ENCODE measurements at regions not wholly inside any gene's neighbourhood (a gene's known extent, or its start where the extent isn't known, plus 50 kb on each side); places are given as distances from the start of the nearest gene placed in this dataset.

DNA sequence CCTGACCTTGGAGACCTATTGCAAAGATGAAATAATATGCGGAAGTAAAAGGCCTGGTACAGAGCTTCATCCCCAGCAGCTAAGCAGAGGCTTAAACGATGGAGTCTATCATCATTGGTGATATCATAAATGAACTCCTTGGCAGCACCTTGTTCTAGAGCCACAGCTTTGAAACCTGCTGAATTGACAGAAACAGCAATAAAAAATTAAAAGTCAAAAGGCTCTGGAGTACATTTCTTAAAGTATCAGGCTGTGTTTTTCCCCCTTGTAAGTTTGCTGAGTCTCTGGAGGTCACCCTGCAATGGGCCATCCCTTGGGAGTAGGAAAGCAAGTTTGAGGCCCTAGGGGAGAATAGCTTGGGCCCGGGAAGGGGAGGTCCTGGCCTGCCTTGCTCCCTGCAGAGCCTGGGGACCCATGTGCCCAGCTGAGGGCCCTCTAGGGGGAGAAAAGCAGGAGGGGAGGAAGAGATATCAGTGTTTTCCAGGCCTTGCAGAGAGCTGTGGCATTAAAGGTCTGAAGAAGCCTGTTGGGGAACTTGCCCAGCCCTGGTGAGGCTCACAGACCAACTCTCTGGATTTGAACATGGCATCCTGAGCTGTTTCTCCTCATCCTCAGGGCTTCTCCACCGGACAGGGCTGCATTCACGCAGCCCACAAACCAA, 416.1 kb downstream of the ZNF536 start:
- no peaks in the 10 kb centered on the region for H3F3A ChIP-seq (ENCODE audit: insufficient read depth, low read length, poor library complexity, severe bottlenecking)
- TF ChIP-seq, protein P1, sequence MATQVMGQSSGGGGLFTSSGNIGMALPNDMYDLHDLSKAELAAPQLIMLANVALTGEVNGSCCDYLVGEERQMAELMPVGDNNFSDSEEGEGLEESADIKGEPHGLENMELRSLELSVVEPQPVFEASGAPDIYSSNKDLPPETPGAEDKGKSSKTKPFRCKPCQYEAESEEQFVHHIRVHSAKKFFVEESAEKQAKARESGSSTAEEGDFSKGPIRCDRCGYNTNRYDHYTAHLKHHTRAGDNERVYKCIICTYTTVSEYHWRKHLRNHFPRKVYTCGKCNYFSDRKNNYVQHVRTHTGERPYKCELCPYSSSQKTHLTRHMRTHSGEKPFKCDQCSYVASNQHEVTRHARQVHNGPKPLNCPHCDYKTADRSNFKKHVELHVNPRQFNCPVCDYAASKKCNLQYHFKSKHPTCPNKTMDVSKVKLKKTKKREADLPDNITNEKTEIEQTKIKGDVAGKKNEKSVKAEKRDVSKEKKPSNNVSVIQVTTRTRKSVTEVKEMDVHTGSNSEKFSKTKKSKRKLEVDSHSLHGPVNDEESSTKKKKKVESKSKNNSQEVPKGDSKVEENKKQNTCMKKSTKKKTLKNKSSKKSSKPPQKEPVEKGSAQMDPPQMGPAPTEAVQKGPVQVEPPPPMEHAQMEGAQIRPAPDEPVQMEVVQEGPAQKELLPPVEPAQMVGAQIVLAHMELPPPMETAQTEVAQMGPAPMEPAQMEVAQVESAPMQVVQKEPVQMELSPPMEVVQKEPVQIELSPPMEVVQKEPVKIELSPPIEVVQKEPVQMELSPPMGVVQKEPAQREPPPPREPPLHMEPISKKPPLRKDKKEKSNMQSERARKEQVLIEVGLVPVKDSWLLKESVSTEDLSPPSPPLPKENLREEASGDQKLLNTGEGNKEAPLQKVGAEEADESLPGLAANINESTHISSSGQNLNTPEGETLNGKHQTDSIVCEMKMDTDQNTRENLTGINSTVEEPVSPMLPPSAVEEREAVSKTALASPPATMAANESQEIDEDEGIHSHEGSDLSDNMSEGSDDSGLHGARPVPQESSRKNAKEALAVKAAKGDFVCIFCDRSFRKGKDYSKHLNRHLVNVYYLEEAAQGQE (IDR thresholded peaks at IDR 0.05; ENCODE audit: borderline replicate concordance): no peak
- no peak for TF ChIP-seq MXI1 (conservative IDR thresholded peaks at IDR 0.05; ENCODE audit: poor library complexity, severe bottlenecking)
- no peak for TF ChIP-seq EZH2 (IDR thresholded peaks at IDR 0.05; ENCODE audit: borderline replicate concordance, insufficient read depth, low read length, poor library complexity, severe bottlenecking)
- TF ChIP-seq SMC3 (conservative IDR thresholded peaks at IDR 0.05; ENCODE audit: poor library complexity): no peak
- TF ChIP-seq TAF1 (IDR thresholded peaks at IDR 0.05; ENCODE audit: low read depth): no peak
- TF ChIP-seq EP300 (conservative IDR thresholded peaks at IDR 0.05; ENCODE audit: poor library complexity, severe bottlenecking): no peak
- TF ChIP-seq POLR2AphosphoS5 (IDR thresholded peaks at IDR 0.05): no peak
- no peak overlapping the region for H3K9ac ChIP-seq (ENCODE audit: low read length)
- no peaks in the 10 kb centered on the region for H3K79me2 ChIP-seq (replicated peaks; ENCODE audit: insufficient read depth, low read length)
- no peaks in the 10 kb centered on the region for H3K27me3 ChIP-seq (ENCODE audit: insufficient read depth, low read depth, low read length)
- H4K20me1 ChIP-seq (ENCODE audit: insufficient read depth): no peaks in the 10 kb centered on the region
- H3K36me3 ChIP-seq (ENCODE audit: insufficient read depth, low read length): no peaks in the 10 kb centered on the region
- no peak overlapping the region for H3K4me3 ChIP-seq (ENCODE audit: low read length)
- H3K9me3 ChIP-seq (ENCODE audit: low read length): no peaks in the 10 kb centered on the region
- no peak overlapping the region for H3K27ac ChIP-seq (ENCODE audit: low read length)
- H2AFZ ChIP-seq (ENCODE audit: low read depth, low read length): no peak overlapping the region
- H3K9me2 ChIP-seq (ENCODE audit: insufficient read depth, low read length): no peaks in the 10 kb centered on the region
- no peak overlapping the region for H3K4me2 ChIP-seq (ENCODE audit: low read length)

GRCh38 chr19:30785458-30786137, 413.4 kb downstream of the ZNF536 start:
- TF ChIP-seq, protein P2, sequence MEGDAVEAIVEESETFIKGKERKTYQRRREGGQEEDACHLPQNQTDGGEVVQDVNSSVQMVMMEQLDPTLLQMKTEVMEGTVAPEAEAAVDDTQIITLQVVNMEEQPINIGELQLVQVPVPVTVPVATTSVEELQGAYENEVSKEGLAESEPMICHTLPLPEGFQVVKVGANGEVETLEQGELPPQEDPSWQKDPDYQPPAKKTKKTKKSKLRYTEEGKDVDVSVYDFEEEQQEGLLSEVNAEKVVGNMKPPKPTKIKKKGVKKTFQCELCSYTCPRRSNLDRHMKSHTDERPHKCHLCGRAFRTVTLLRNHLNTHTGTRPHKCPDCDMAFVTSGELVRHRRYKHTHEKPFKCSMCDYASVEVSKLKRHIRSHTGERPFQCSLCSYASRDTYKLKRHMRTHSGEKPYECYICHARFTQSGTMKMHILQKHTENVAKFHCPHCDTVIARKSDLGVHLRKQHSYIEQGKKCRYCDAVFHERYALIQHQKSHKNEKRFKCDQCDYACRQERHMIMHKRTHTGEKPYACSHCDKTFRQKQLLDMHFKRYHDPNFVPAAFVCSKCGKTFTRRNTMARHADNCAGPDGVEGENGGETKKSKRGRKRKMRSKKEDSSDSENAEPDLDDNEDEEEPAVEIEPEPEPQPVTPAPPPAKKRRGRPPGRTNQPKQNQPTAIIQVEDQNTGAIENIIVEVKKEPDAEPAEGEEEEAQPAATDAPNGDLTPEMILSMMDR (IDR thresholded peaks at IDR 0.05; ENCODE audit: poor library complexity, severe bottlenecking): peak; percentile 30
- no peak for TF ChIP-seq SMC3 (conservative IDR thresholded peaks at IDR 0.05; ENCODE audit: poor library complexity)
- Histone ChIP-seq H2AFZ (ENCODE audit: low read depth, low read length) (no peak overlapping the region), H3K9ac (ENCODE audit: low read length) (no peak overlapping the region), H3K4me3 (ENCODE audit: low read length) (no peak overlapping the region), H3K9me3 (ENCODE audit: low read length) (no peaks in the 10 kb centered on the region), H3K27ac (ENCODE audit: low read length) (no peak overlapping the region), H3K79me2 (replicated peaks; ENCODE audit: insufficient read depth, low read length) (no peaks in the 10 kb centered on the region), H3K36me3 (ENCODE audit: insufficient read depth, low read length) (no peaks in the 10 kb centered on the region), H3K9me2 (ENCODE audit: insufficient read depth, low read length) (no peaks in the 10 kb centered on the region), H3K4me2 (ENCODE audit: low read length) (no peak overlapping the region), H4K20me1 (ENCODE audit: insufficient read depth) (no peaks in the 10 kb centered on the region), H3F3A (ENCODE audit: insufficient read depth, low read length, poor library complexity, severe bottlenecking) (no peaks in the 10 kb centered on the region), H3K27me3 (ENCODE audit: insufficient read depth, low read depth, low read length) (no peaks in the 10 kb centered on the region)

All from neural cell (in vitro differentiated cells).